GM19351 (cell line): ENCODE measurements at regions not wholly inside any gene's neighbourhood (a gene's known extent, or its start where the extent isn't known, plus 50 kb on each side); places are given as distances from the start of the nearest gene placed in this dataset.

Experiments used
- ATAC-seq: cut with Tn5 transposase; IDR thresholded peaks from one replicate; pipeline ENCODE4 v1.9.1; 2021; ENCODE audit warnings: mild to moderate bottlenecking, moderate library complexity; ENCODE audit not compliant: unreplicated experiment

- no peak for ATAC-seq
Measured at GRCh38 chr3:71893702-71894479, 108.9 kb upstream of the PROK2 start.

GRCh38 chr3:71893122-71893521 is 108.2 kb upstream of the PROK2 start:
- no peak for ATAC-seq

- ATAC-seq = no peak
Measured at GRCh38 chr3:71891483-71891882, 106.5 kb upstream of the PROK2 start.

- ATAC-seq = no peak
Measured at GRCh38 chr3:71890356-71890931, 105.5 kb upstream of the PROK2 start.

GRCh38 chr3:71887256-71887655 is 102.3 kb upstream of the PROK2 start:
- ATAC-seq = no peak

GRCh38 chr3:71885006-71885405 is 100.1 kb upstream of the PROK2 start:
- ATAC-seq = no peak

GRCh38 chr3:71881732-71882131 is 96.8 kb upstream of the PROK2 start:
- ATAC-seq = no peak

- ATAC-seq = no peak
Measured at GRCh38 chr3:71881041-71881440, 96.1 kb upstream of the PROK2 start.

- no peak for ATAC-seq
Measured at GRCh38 chr3:71879089-71879488, 94.1 kb upstream of the PROK2 start.

- no peak for ATAC-seq
Measured at GRCh38 chr3:71876135-71877105, 91.5 kb upstream of the PROK2 start.

GRCh38 chr3:71875461-71875947 is 90.6 kb upstream of the PROK2 start:
- peak; percentile 89 for ATAC-seq

GRCh38 chr3:71874618-71875017 is 89.7 kb upstream of the PROK2 start:
- no peak for ATAC-seq

GRCh38 chr3:71873093-71873611 is 88.2 kb upstream of the PROK2 start:
- no peak for ATAC-seq

- no peak for ATAC-seq
Measured at GRCh38 chr3:71872256-71872655, 87.3 kb upstream of the PROK2 start.

- no peak for ATAC-seq
Measured at GRCh38 chr3:71870966-71871512, 86.1 kb upstream of the PROK2 start.

GRCh38 chr3:71868876-71869275 is 83.9 kb upstream of the PROK2 start:
- ATAC-seq = no peak

- no peak for ATAC-seq
Measured at GRCh38 chr3:71865727-71866126, 80.8 kb upstream of the PROK2 start.

- no peak for ATAC-seq
Measured at GRCh38 chr3:71863563-71864190, 78.7 kb upstream of the PROK2 start.

- ATAC-seq = no peak
Measured at GRCh38 chr3:71862371-71863140, 77.6 kb upstream of the PROK2 start.

- ATAC-seq = no peak
Measured at GRCh38 chr3:71859123-71859519, 74.2 kb upstream of the PROK2 start.
